NCI-H748 treated with DMSO at 0.1 percent for 48 hours (cell line): ENCODE measurements at regions not wholly inside any gene's neighbourhood (a gene's known extent, or its start where the extent isn't known, plus 50 kb on each side); places are given as distances from the start of the nearest gene placed in this dataset.
"Not testable (repeated sequence)": the region's sequence is repeated elsewhere in the genome, so short reads cannot be mapped to it uniquely, and the experiment has no call there.

Experiments used
- DNase-seq: peaks from one replicate; lab custom pipeline; 2025; lab: John Stamatoyannopoulos, UW

GRCh38 chr16:17013038-17013437, 457.7 kb downstream of the XYLT1 start:
- DNase-seq: no peak

GRCh38 chr16:17014484-17015121, 456.2 kb downstream of the XYLT1 start:
- no peak for DNase-seq

DNA sequence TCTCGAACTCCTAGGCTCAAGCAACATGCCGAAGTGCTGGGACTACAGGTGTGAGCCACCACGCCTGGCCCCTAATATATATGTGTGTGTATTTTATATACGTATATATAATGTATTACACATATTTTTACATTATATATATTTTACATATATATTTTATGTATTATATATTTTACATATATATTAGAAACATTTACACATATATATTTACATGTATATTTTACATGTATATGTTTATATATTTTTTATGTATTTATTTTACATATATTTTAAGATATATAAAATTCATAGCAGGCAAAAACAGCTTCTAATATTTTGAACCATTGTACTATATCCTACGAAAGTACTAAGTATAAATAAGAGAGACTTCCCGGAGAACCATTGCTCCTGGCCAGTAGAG, 455.1 kb downstream of the XYLT1 start:
- no peak for DNase-seq

- no peak for DNase-seq
Measured at GRCh38 chr16:17017442-17017841, 453.3 kb downstream of the XYLT1 start.

- no peak for DNase-seq
Measured at GRCh38 chr16:17018585-17018939, 452.2 kb downstream of the XYLT1 start.

GRCh38 chr16:17019366-17019765, 451.4 kb downstream of the XYLT1 start:
- DNase-seq: no peak

GRCh38 chr16:17023606-17024005, 447.2 kb downstream of the XYLT1 start:
- DNase-seq: no peak

GRCh38 chr16:17024514-17024913, 446.2 kb downstream of the XYLT1 start:
- no peak for DNase-seq

DNA sequence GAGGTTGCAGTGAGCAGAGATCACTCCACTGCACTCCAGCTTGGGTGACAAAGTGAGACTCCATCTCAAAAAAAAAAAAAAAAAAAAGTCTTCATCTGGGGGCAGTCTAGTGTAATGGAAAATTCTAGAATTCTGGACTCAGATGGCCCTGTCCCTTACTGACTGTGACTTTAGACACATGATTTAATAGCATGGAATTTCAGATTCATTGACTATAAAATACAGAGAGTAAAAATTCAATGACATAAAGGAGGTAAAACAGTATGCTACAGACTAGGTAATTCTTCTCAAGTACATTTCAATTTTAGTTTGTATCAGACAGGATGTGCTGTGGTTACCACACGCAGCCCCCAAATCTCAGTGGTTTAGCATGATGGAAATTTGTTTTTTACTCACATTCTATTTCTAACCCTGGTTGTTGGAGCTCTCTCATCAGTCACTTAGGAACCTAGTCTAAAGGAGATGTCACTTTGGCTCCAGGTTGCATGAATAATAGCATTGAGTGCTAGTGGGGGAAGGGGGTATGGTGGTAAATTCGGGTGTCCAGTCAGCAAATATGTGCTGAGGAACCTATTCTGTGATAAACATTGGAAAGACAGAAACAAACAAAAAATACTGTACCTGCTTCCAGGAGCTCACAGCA, 444.0 kb downstream of the XYLT1 start:
- DNase-seq: no peak

DNA sequence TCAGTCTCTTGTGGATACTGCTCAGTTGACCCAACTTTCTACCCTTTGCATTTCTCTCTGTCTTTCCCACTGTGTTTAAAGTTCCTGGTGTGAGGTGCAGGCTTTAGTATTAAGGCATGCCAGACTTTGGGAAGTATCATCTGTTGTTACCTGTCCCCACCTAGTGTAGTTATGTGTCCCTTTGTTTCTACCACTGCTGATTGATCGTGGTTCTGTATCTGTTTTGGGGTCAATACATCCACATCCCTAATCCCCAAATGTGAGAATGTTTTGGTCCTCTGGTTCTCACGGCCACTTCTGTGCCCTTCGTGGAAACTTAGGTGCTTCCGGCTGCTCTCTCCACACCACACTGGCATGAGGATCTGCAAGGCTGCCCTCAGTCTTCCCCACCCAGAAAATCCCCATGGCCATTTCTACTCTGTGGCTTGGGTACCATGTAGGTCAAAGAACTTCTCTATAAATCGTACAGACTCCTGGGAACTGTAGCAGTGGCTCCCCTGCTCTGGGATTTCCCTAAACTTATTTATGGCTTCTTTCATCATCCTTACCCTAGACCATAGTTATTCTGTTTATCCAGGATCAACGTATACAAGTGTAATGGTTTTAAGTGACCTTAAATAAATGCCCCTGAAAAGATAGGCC, 443.2 kb downstream of the XYLT1 start:
- DNase-seq: no peak

DNA sequence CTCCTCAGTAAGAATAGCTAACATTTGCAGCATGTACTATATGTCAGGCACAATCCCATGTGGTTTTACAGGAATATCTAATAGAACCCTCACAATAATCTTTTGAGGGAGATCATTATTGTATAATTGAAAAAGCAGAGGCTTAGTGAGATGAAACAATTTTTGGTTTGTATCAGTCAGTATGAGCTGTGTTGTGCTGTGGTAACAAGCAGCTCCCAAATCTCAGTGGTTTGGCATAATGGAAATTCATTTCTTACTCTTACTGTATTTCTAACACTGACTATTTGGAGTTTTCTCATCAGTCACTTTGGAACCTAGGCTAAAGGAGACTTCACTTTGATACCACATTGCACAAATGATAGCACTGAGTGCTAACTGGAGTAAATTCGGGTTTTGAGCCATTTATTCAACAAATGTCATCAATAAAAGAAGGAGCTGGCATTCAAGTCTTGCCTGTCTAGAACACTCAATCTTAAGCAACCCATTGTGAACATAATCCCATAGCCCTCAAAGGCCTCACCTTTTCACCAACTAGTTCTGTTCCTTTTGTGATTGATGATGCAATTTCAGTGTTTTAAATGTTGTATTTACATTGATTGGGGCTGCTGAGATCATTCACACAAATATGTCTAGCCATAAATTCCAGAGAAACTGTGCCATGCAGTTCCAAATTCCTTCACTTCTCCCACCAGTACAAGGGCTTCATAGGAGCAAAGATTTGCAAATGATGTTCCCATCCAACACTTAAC, 441.0 kb downstream of the XYLT1 start:
- no peak for DNase-seq

- no peak for DNase-seq
Measured at GRCh38 chr16:17031484-17032268, 439.1 kb downstream of the XYLT1 start.

- DNase-seq: no peak
Measured at GRCh38 chr16:17032332-17032731, 438.4 kb downstream of the XYLT1 start.

- no peak for DNase-seq
Measured at GRCh38 chr16:17034477-17035252, 436.1 kb downstream of the XYLT1 start.

- no peak for DNase-seq
Measured at GRCh38 chr16:17037499-17037898, 433.3 kb downstream of the XYLT1 start.

DNA sequence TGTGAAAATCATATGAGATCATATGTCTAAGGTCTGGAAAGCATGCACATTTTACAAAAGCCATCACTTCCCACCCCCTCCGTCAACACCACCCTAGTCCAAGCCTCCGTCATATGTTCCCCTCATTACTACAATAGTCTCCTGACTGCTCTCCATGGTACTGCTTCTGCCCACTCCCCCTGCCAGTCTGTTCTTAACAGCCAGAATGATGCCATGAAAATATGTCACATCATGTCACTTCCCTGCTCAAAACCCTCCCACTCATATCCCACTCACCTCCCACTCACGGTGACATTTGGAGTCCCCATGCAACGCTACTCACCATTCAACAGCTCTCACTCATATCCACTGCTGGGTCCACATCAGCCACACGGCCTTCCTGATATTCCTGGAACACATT, 432.3 kb downstream of the XYLT1 start:
- no peak for DNase-seq

GRCh38 chr16:17049109-17049508, 421.7 kb downstream of the XYLT1 start:
- DNase-seq: not testable (repeated sequence)

GRCh38 chr16:17050468-17050867, 420.3 kb downstream of the XYLT1 start:
- DNase-seq: no peak
